ENCODE measurements at regions not wholly inside any gene's neighbourhood (a gene's known extent, or its start where the extent isn't known, plus 50 kb on each side); places are given as distances from the start of the nearest gene placed in this dataset.

- POLR2A ChIA-PET (ENCODE audit: partially characterized antibody) = no interaction called here
- Histone ChIP-seq H3K4me1 (ENCODE audit: insufficient read depth, low read length) (no peaks in the 10 kb centered on the region), H3K9me3 (ENCODE audit: control insufficient read depth in 1 of 2, low read length in 2 of 2) (no peaks in the 10 kb centered on the region), H3K27me3 (ENCODE audit: insufficient read depth, low read length) (no peaks in the 10 kb centered on the region), H3K4me3 (ENCODE audit: low read length in 2 of 2) (no peak overlapping the region), H3K36me3 (ENCODE audit: insufficient read depth, low read length) (no peaks in the 10 kb centered on the region), H3K27ac (ENCODE audit: low read depth, low read length) (no peak overlapping the region)
- CTCF ChIA-PET (ENCODE audit: partially characterized antibody) = interaction anchor here (1.7 kb wide), 1 partner anchor 873 kb away, joined by 3 read pairs; no protein-coding TSS in a partner anchor
- no peaks in the 10 kb centered on the region for H3K9me3 Mint-ChIP-seq
- H3K4me1 Mint-ChIP-seq = no peaks in the 10 kb centered on the region
- H3K27me3 Mint-ChIP-seq = peaks cover 2 to 9% of the 10 kb centered on the region in 2 donors
- H3K36me3 Mint-ChIP-seq = no peaks in the 10 kb centered on the region
- no peak for DNase-seq
- H3K27ac Mint-ChIP-seq = no peak overlapping the region
- no peak overlapping the region for H3K4me3 Mint-ChIP-seq
- intact Hi-C loops (cut with micrococcal nuclease) = no loop called here
These were observed 183.8 kb upstream of the CD180 start for GRCh38 chr5:67380431-67380830.

GRCh38 chr5:67379753-67380152 is 183.2 kb upstream of the CD180 start:
- POLR2A ChIA-PET (ENCODE audit: partially characterized antibody) = no interaction called here
- no peak overlapping the region for H3K27ac ChIP-seq (ENCODE audit: low read depth, low read length)
- H3K4me1 ChIP-seq (ENCODE audit: insufficient read depth, low read length) = no peaks in the 10 kb centered on the region
- H3K9me3 ChIP-seq (ENCODE audit: control insufficient read depth in 1 of 2, low read length in 2 of 2) = no peaks in the 10 kb centered on the region
- no peak for DNase-seq
- Mint-ChIP-seq H3K4me1 (no peaks in the 10 kb centered on the region), H3K27me3 (peaks cover 2 to 7% of the 10 kb centered on the region in 2 donors), H3K27ac (no peak overlapping the region), H3K4me3 (no peak overlapping the region), H3K9me3 (peaks cover 0 to 2% (median 0%) of the 10 kb centered on the region in 8 donors), H3K36me3 (no peaks in the 10 kb centered on the region)
- H3K4me3 ChIP-seq (ENCODE audit: low read length in 2 of 2) = no peak overlapping the region
- intact Hi-C loops (cut with micrococcal nuclease) = no loop called here
- CTCF ChIA-PET (ENCODE audit: partially characterized antibody) = interaction anchor here (1.7 kb wide), 1 partner anchor 873 kb away, joined by 3 read pairs; no protein-coding TSS in a partner anchor
- no peaks in the 10 kb centered on the region for H3K27me3 ChIP-seq (ENCODE audit: insufficient read depth, low read length)
- H3K36me3 ChIP-seq (ENCODE audit: insufficient read depth, low read length) = no peaks in the 10 kb centered on the region

GRCh38 chr5:67378256-67378655 is 181.7 kb upstream of the CD180 start:
- H3K4me3 ChIP-seq (ENCODE audit: low read length in 2 of 2) = no peak overlapping the region
- intact Hi-C loops (cut with micrococcal nuclease) = no loop called here
- Mint-ChIP-seq H3K4me1 (peaks cover 0 to 8% (median 0%) of the 10 kb centered on the region in 4 donors), H3K27ac (no peak overlapping the region), H3K36me3 (no peaks in the 10 kb centered on the region), H3K27me3 (peaks cover 0 to 3% of the 10 kb centered on the region in 2 donors), H3K9me3 (peaks cover 0 to 2% (median 0%) of the 10 kb centered on the region in 8 donors), H3K4me3 (no peak overlapping the region)
- H3K27me3 ChIP-seq (ENCODE audit: insufficient read depth, low read length) = no peaks in the 10 kb centered on the region
- POLR2A ChIA-PET (ENCODE audit: partially characterized antibody) = no interaction called here
- no peaks in the 10 kb centered on the region for H3K36me3 ChIP-seq (ENCODE audit: insufficient read depth, low read length)
- H3K4me1 ChIP-seq (ENCODE audit: insufficient read depth, low read length) = no peaks in the 10 kb centered on the region
- CTCF ChIA-PET (ENCODE audit: partially characterized antibody) = no interaction called here
- no peaks in the 10 kb centered on the region for H3K9me3 ChIP-seq (ENCODE audit: control insufficient read depth in 1 of 2, low read length in 2 of 2)
- no peak for DNase-seq
- no peak overlapping the region for H3K27ac ChIP-seq (ENCODE audit: low read depth, low read length)

GRCh38 chr5:67377631-67378030 is 181.0 kb upstream of the CD180 start:
- Histone ChIP-seq H3K27me3 (ENCODE audit: insufficient read depth, low read length) (no peaks in the 10 kb centered on the region), H3K27ac (ENCODE audit: low read depth, low read length) (no peak overlapping the region), H3K4me3 (ENCODE audit: low read length in 2 of 2) (no peak overlapping the region), H3K36me3 (ENCODE audit: insufficient read depth, low read length) (no peaks in the 10 kb centered on the region), H3K9me3 (ENCODE audit: control insufficient read depth in 1 of 2, low read length in 2 of 2) (no peaks in the 10 kb centered on the region), H3K4me1 (ENCODE audit: insufficient read depth, low read length) (no peaks in the 10 kb centered on the region)
- DNase-seq = no peak
- H3K4me1 Mint-ChIP-seq = peaks cover 0 to 8% (median 0%) of the 10 kb centered on the region in 4 donors
- no peaks in the 10 kb centered on the region for H3K36me3 Mint-ChIP-seq
- ChIA-PET POLR2A (ENCODE audit: partially characterized antibody) (no interaction called here), CTCF (ENCODE audit: partially characterized antibody) (no interaction called here)
- intact Hi-C loops (cut with micrococcal nuclease) = no loop called here
- H3K9me3 Mint-ChIP-seq = peaks cover 0 to 2% (median 0%) of the 10 kb centered on the region in 8 donors
- no peak overlapping the region for H3K4me3 Mint-ChIP-seq
- no peak overlapping the region for H3K27ac Mint-ChIP-seq
- peaks cover 0 to 3% of the 10 kb centered on the region in 2 donors for H3K27me3 Mint-ChIP-seq

GRCh38 chr5:67375606-67376005 is 179.0 kb upstream of the CD180 start:
- no peak overlapping the region for H3K27ac ChIP-seq (ENCODE audit: low read depth, low read length)
- H3K27me3 ChIP-seq (ENCODE audit: insufficient read depth, low read length) = no peaks in the 10 kb centered on the region
- intact Hi-C loops (cut with micrococcal nuclease) = no loop called here
- H3K9me3 ChIP-seq (ENCODE audit: control insufficient read depth in 1 of 2, low read length in 2 of 2) = no peaks in the 10 kb centered on the region
- Mint-ChIP-seq H3K27me3 (no peaks in the 10 kb centered on the region), H3K4me1 (peaks cover 0 to 8% (median 0%) of the 10 kb centered on the region in 4 donors), H3K27ac (no peak overlapping the region), H3K9me3 (peaks cover 0 to 2% (median 0%) of the 10 kb centered on the region in 8 donors), H3K36me3 (no peaks in the 10 kb centered on the region), H3K4me3 (no peak overlapping the region)
- DNase-seq = no peak
- no peak overlapping the region for H3K4me3 ChIP-seq (ENCODE audit: low read length in 2 of 2)
- no peaks in the 10 kb centered on the region for H3K4me1 ChIP-seq (ENCODE audit: insufficient read depth, low read length)
- ChIA-PET CTCF (ENCODE audit: partially characterized antibody) (no interaction called here), POLR2A (ENCODE audit: partially characterized antibody) (no interaction called here)
- H3K36me3 ChIP-seq (ENCODE audit: insufficient read depth, low read length) = no peaks in the 10 kb centered on the region

- H3K27ac ChIP-seq (ENCODE audit: low read depth, low read length) = no peak overlapping the region
- no peaks in the 10 kb centered on the region for H3K27me3 ChIP-seq (ENCODE audit: insufficient read depth, low read length)
- H3K9me3 ChIP-seq (ENCODE audit: control insufficient read depth in 1 of 2, low read length in 2 of 2) = no peaks in the 10 kb centered on the region
- Mint-ChIP-seq H3K4me3 (no peak overlapping the region), H3K4me1 (peaks cover 0 to 8% (median 0%) of the 10 kb centered on the region in 4 donors), H3K9me3 (peaks cover 0 to 3% (median 0%) of the 10 kb centered on the region in 8 donors), H3K27ac (no peak overlapping the region), H3K36me3 (no peaks in the 10 kb centered on the region), H3K27me3 (peaks cover 0 to under 1% of the 10 kb centered on the region in 2 donors)
- intact Hi-C loops (cut with micrococcal nuclease) = no loop called here
- H3K36me3 ChIP-seq (ENCODE audit: insufficient read depth, low read length) = no peaks in the 10 kb centered on the region
- H3K4me1 ChIP-seq (ENCODE audit: insufficient read depth, low read length) = no peaks in the 10 kb centered on the region
- DNase-seq = no peak
- ChIA-PET CTCF (ENCODE audit: partially characterized antibody) (no interaction called here), POLR2A (ENCODE audit: partially characterized antibody) (no interaction called here)
- H3K4me3 ChIP-seq (ENCODE audit: low read length in 2 of 2) = no peak overlapping the region
These were observed 177.8 kb upstream of the CD180 start for GRCh38 chr5:67374378-67374777.

GRCh38 chr5:67373518-67373917 is 176.9 kb upstream of the CD180 start:
- Mint-ChIP-seq H3K4me1 (peaks cover 0 to 8% (median 0%) of the 10 kb centered on the region in 4 donors), H3K4me3 (no peak overlapping the region), H3K27ac (no peak overlapping the region), H3K36me3 (no peaks in the 10 kb centered on the region), H3K27me3 (peaks cover 0 to 4% of the 10 kb centered on the region in 2 donors), H3K9me3 (peaks cover 0 to 4% (median 0%) of the 10 kb centered on the region in 8 donors)
- Histone ChIP-seq H3K4me1 (ENCODE audit: insufficient read depth, low read length) (no peaks in the 10 kb centered on the region), H3K36me3 (ENCODE audit: insufficient read depth, low read length) (no peaks in the 10 kb centered on the region), H3K4me3 (ENCODE audit: low read length in 2 of 2) (no peak overlapping the region), H3K27ac (ENCODE audit: low read depth, low read length) (no peak overlapping the region), H3K9me3 (ENCODE audit: control insufficient read depth in 1 of 2, low read length in 2 of 2) (no peaks in the 10 kb centered on the region), H3K27me3 (ENCODE audit: insufficient read depth, low read length) (no peaks in the 10 kb centered on the region)
- CTCF ChIA-PET (ENCODE audit: partially characterized antibody) = no interaction called here
- no peak for DNase-seq
- intact Hi-C loops (cut with micrococcal nuclease) = no loop called here
- POLR2A ChIA-PET (ENCODE audit: partially characterized antibody) = no interaction called here

- H3K36me3 Mint-ChIP-seq = no peaks in the 10 kb centered on the region
- ChIA-PET CTCF (ENCODE audit: partially characterized antibody) (no interaction called here), POLR2A (ENCODE audit: partially characterized antibody) (no interaction called here)
- Histone ChIP-seq H3K9me3 (ENCODE audit: control insufficient read depth in 1 of 2, low read length in 2 of 2) (no peaks in the 10 kb centered on the region), H3K4me1 (ENCODE audit: insufficient read depth, low read length) (no peaks in the 10 kb centered on the region), H3K27me3 (ENCODE audit: insufficient read depth, low read length) (no peaks in the 10 kb centered on the region), H3K4me3 (ENCODE audit: low read length in 2 of 2) (no peak overlapping the region), H3K36me3 (ENCODE audit: insufficient read depth, low read length) (no peaks in the 10 kb centered on the region), H3K27ac (ENCODE audit: low read depth, low read length) (no peak overlapping the region)
- no peak for DNase-seq
- H3K4me3 Mint-ChIP-seq = no peak overlapping the region
- H3K27me3 Mint-ChIP-seq = peaks cover 0 to 8% of the 10 kb centered on the region in 2 donors
- peaks cover 0 to 8% (median 0%) of the 10 kb centered on the region in 4 donors for H3K4me1 Mint-ChIP-seq
- intact Hi-C loops (cut with micrococcal nuclease) = no loop called here
- H3K27ac Mint-ChIP-seq = no peak overlapping the region
- H3K9me3 Mint-ChIP-seq = peaks cover 0 to 4% (median 0%) of the 10 kb centered on the region in 8 donors
These were observed 176.3 kb upstream of the CD180 start for GRCh38 chr5:67372887-67373286.
